ENCODE measurements at regions not wholly inside any gene's neighbourhood (a gene's known extent, or its start where the extent isn't known, plus 50 kb on each side); places are given as distances from the start of the nearest gene placed in this dataset.
"Not testable (repeated sequence)": the region's sequence is repeated elsewhere in the genome, so short reads cannot be mapped to it uniquely, and the experiment has no call there.

GRCh38 chr22:34808618-34809017 is 257.3 kb upstream of the ISX start:
- Mint-ChIP-seq H3K4me3 (ENCODE audit: unreplicated experiment) (no peak overlapping the region), H3K4me1 (ENCODE audit: low read depth) (peaks cover 39% of the 10 kb centered on the region), H3K27ac (ENCODE audit: unreplicated experiment) (no peak overlapping the region), H3K27me3 (ENCODE audit: low read depth) (peaks cover 2% of the 10 kb centered on the region), H3K36me3 (ENCODE audit: low read depth) (no peaks in the 10 kb centered on the region), H3K9me3 (ENCODE audit: low read depth) (peaks cover 12% of the 10 kb centered on the region)
- TF ChIP-seq, protein P1, sequence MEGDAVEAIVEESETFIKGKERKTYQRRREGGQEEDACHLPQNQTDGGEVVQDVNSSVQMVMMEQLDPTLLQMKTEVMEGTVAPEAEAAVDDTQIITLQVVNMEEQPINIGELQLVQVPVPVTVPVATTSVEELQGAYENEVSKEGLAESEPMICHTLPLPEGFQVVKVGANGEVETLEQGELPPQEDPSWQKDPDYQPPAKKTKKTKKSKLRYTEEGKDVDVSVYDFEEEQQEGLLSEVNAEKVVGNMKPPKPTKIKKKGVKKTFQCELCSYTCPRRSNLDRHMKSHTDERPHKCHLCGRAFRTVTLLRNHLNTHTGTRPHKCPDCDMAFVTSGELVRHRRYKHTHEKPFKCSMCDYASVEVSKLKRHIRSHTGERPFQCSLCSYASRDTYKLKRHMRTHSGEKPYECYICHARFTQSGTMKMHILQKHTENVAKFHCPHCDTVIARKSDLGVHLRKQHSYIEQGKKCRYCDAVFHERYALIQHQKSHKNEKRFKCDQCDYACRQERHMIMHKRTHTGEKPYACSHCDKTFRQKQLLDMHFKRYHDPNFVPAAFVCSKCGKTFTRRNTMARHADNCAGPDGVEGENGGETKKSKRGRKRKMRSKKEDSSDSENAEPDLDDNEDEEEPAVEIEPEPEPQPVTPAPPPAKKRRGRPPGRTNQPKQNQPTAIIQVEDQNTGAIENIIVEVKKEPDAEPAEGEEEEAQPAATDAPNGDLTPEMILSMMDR (IDR thresholded peaks at IDR 0.05): no peak
- DNase-seq (ENCODE audit: low spot score): no peak

DNA sequence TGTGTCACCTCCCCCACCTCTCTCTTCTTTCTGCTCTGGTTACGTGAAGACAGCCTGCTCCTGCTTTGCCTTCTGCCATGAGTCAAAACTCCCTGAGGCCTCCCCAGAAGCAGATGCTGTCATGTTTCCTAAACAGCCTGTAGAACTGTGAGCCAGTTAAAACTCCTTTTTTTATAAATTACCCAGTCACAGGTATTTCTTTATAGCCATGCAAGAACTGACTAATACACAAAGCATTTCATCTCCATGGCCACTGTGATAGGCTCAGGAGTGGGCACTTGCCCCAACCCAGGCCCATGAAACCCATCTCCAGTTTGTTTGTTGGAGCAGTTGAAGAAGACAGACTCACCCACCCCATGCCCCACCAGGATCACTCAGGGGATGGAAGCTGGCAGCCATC is 253.3 kb upstream of the ISX start:
- H3K4me3 Mint-ChIP-seq (ENCODE audit: unreplicated experiment): no peak overlapping the region
- no peaks in the 10 kb centered on the region for H3K36me3 Mint-ChIP-seq (ENCODE audit: low read depth)
- TF ChIP-seq, protein P1 (IDR thresholded peaks at IDR 0.05): no peak
- no peak for DNase-seq (ENCODE audit: low spot score)
- H3K27ac Mint-ChIP-seq (ENCODE audit: unreplicated experiment): peak overlapping the region; percentile 92
- H3K4me1 Mint-ChIP-seq (ENCODE audit: low read depth): peaks cover 49% of the 10 kb centered on the region
- H3K27me3 Mint-ChIP-seq (ENCODE audit: low read depth): no peaks in the 10 kb centered on the region
- peaks cover 20% of the 10 kb centered on the region for H3K9me3 Mint-ChIP-seq (ENCODE audit: low read depth)

DNA sequence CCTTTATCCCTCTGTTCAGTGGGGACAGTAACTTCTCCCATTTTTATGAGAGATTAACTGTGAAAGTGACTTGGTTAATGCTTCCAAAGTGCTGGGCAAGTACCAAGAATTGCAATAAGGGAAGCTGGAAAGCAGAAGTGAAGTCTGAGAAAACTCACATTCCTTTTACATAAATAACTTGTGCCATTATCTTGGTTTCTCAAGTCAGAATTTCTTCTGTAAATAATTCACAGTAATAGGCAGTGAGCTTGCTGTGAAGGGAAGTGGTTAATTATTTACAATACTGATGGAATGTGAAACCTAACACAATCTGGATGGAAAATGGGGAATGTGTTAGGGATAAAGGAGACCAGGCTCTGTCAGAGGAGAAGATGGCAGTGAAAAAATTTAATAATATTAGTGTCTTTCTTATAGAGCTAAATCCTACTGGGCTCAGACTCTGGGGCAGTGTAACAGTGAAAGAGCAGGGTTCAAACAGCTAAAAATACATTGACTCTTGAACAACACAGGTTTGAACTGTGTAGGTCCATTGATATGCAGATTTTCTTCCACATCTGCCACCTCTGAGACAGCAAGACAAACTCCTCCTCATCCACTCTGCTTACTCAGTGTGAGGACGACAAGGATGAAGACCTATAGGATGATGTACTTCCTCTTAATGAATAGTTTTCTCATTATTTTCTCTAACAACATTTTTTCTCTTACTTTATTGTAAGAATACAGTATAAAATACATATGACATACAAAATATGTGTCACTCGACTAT is 251.5 kb upstream of the ISX start:
- TF ChIP-seq, protein P1 (IDR thresholded peaks at IDR 0.05): no peak
- H3K9me3 Mint-ChIP-seq (ENCODE audit: low read depth): peaks cover 18% of the 10 kb centered on the region
- H3K4me3 Mint-ChIP-seq (ENCODE audit: unreplicated experiment): no peak overlapping the region
- H3K4me1 Mint-ChIP-seq (ENCODE audit: low read depth): peaks cover 36% of the 10 kb centered on the region
- peak overlapping the region; percentile 63 for H3K27ac Mint-ChIP-seq (ENCODE audit: unreplicated experiment)
- H3K27me3 Mint-ChIP-seq (ENCODE audit: low read depth): no peaks in the 10 kb centered on the region
- H3K36me3 Mint-ChIP-seq (ENCODE audit: low read depth): no peaks in the 10 kb centered on the region
- DNase-seq (ENCODE audit: low spot score): no peak

GRCh38 chr22:34829485-34829884 is 236.5 kb upstream of the ISX start:
- H3K4me1 Mint-ChIP-seq (ENCODE audit: low read depth): no peaks in the 10 kb centered on the region

GRCh38 chr22:34834059-34834458 is 231.9 kb upstream of the ISX start:
- H3K27ac Mint-ChIP-seq (ENCODE audit: unreplicated experiment): no peak overlapping the region
- no peaks in the 10 kb centered on the region for H3K27me3 Mint-ChIP-seq (ENCODE audit: low read depth)
- TF ChIP-seq, protein P1 (IDR thresholded peaks at IDR 0.05): no peak
- H3K9me3 Mint-ChIP-seq (ENCODE audit: low read depth): peaks cover 4% of the 10 kb centered on the region
- H3K4me1 Mint-ChIP-seq (ENCODE audit: low read depth): no peaks in the 10 kb centered on the region
- H3K36me3 Mint-ChIP-seq (ENCODE audit: low read depth): no peaks in the 10 kb centered on the region
- DNase-seq (ENCODE audit: low spot score): no peak
- no peak overlapping the region for H3K4me3 Mint-ChIP-seq (ENCODE audit: unreplicated experiment)

More at GRCh38 chr22:34829485-34829884, 236.5 kb upstream of the ISX start:
- H3K36me3 Mint-ChIP-seq (ENCODE audit: low read depth): no peaks in the 10 kb centered on the region
- peaks cover 14% of the 10 kb centered on the region for H3K9me3 Mint-ChIP-seq (ENCODE audit: low read depth)
- DNase-seq (ENCODE audit: low spot score): no peak
- no peak overlapping the region for H3K4me3 Mint-ChIP-seq (ENCODE audit: unreplicated experiment)
- no peaks in the 10 kb centered on the region for H3K27me3 Mint-ChIP-seq (ENCODE audit: low read depth)
- H3K27ac Mint-ChIP-seq (ENCODE audit: unreplicated experiment): no peak overlapping the region
- TF ChIP-seq, protein P1 (IDR thresholded peaks at IDR 0.05): no peak

- H3K9me3 Mint-ChIP-seq (ENCODE audit: low read depth); H3K36me3 Mint-ChIP-seq (ENCODE audit: low read depth); H3K27me3 Mint-ChIP-seq (ENCODE audit: low read depth); H3K4me3 Mint-ChIP-seq (ENCODE audit: unreplicated experiment); H3K4me1 Mint-ChIP-seq (ENCODE audit: low read depth); DNase-seq (ENCODE audit: low spot score); H3K27ac Mint-ChIP-seq (ENCODE audit: unreplicated experiment): not testable (repeated sequence)
Measured at GRCh38 chr22:34834541-34834940, 231.4 kb upstream of the ISX start.
